ENCODE measurements at regions not wholly inside any gene's neighbourhood (a gene's known extent, or its start where the extent isn't known, plus 50 kb on each side); places are given as distances from the start of the nearest gene placed in this dataset.

GRCh38 chr12:97801471-97802059 is 339.0 kb downstream of the RMST start:
- no peak overlapping the region for H2AFZ ChIP-seq (ENCODE audit: low read depth, low read length, severe bottlenecking)

DNA sequence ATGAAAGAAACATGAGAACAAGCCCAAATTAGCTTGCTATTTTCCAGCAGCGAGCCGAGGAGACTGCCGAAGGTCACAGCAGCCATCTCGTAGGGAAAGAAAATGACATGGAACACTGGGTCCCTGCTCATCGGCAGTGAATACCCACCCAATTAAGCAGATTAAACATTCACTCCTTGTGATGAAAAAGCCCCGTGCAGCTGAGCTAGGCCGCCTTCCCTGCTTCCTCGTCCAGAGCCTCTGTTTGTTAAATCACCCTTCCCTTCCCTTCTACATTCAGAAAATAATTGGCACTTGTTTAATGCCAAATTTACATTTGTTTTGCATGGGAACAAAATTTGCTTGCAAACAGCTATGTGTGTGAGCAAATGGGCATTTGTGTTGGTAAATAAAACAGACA is 342.5 kb downstream of the RMST start:
- no peak overlapping the region for H3K9ac ChIP-seq (ENCODE audit: low read length)
- no peak for TF ChIP-seq CTCF (IDR thresholded peaks at IDR 0.05; ENCODE audit: insufficient read depth, low read length, poor library complexity, severe bottlenecking)
- TF ChIP-seq EZH2phosphoT487 (conservative IDR thresholded peaks at IDR 0.05; ENCODE audit: low read length), result no peak
- H3F3A ChIP-seq (ENCODE audit: insufficient read depth), result no peaks in the 10 kb centered on the region
- H3K36me3 ChIP-seq (ENCODE audit: low read length), result no peaks in the 10 kb centered on the region
- no peaks in the 10 kb centered on the region for H3K9me2 ChIP-seq (replicated peaks; ENCODE audit: insufficient read depth, low read length)
- H3K4me2 ChIP-seq (ENCODE audit: low read depth, low read length, poor library complexity, severe bottlenecking), result no peak overlapping the region
- H2AFZ ChIP-seq (ENCODE audit: low read depth, low read length, severe bottlenecking), result no peak overlapping the region
- H4K20me1 ChIP-seq (ENCODE audit: low read depth, low read length), result no peaks in the 10 kb centered on the region
- H3K27ac ChIP-seq (ENCODE audit: low read depth, low read length), result no peak overlapping the region
- H3K79me2 ChIP-seq (ENCODE audit: insufficient read depth, low read length), result no peaks in the 10 kb centered on the region
- H3K27me3 ChIP-seq (ENCODE audit: low read length), result no peaks in the 10 kb centered on the region
- H3K4me3 ChIP-seq (ENCODE audit: insufficient read depth, low read length, poor library complexity, severe bottlenecking), result no peak overlapping the region
- H3K9me3 ChIP-seq (ENCODE audit: insufficient read depth, low read length), result no peaks in the 10 kb centered on the region

More at GRCh38 chr12:97801471-97802059, 339.0 kb downstream of the RMST start:
- H3K4me2 ChIP-seq (ENCODE audit: low read depth, low read length, poor library complexity, severe bottlenecking), result no peak overlapping the region
- H3K9me3 ChIP-seq (ENCODE audit: insufficient read depth, low read length), result no peaks in the 10 kb centered on the region
- no peaks in the 10 kb centered on the region for H3F3A ChIP-seq (ENCODE audit: insufficient read depth)
- no peaks in the 10 kb centered on the region for H3K9me2 ChIP-seq (replicated peaks; ENCODE audit: insufficient read depth, low read length)
- no peaks in the 10 kb centered on the region for H4K20me1 ChIP-seq (ENCODE audit: low read depth, low read length)
- no peak overlapping the region for H3K27ac ChIP-seq (ENCODE audit: low read depth, low read length)
- no peak for TF ChIP-seq EZH2phosphoT487 (conservative IDR thresholded peaks at IDR 0.05; ENCODE audit: low read length)
- TF ChIP-seq CTCF (IDR thresholded peaks at IDR 0.05; ENCODE audit: insufficient read depth, low read length, poor library complexity, severe bottlenecking), result no peak
- H3K4me3 ChIP-seq (ENCODE audit: insufficient read depth, low read length, poor library complexity, severe bottlenecking), result no peak overlapping the region
- no peak overlapping the region for H3K9ac ChIP-seq (ENCODE audit: low read length)
- H3K79me2 ChIP-seq (ENCODE audit: insufficient read depth, low read length), result no peaks in the 10 kb centered on the region
- no peaks in the 10 kb centered on the region for H3K36me3 ChIP-seq (ENCODE audit: low read length)
- no peaks in the 10 kb centered on the region for H3K27me3 ChIP-seq (ENCODE audit: low read length)

DNA sequence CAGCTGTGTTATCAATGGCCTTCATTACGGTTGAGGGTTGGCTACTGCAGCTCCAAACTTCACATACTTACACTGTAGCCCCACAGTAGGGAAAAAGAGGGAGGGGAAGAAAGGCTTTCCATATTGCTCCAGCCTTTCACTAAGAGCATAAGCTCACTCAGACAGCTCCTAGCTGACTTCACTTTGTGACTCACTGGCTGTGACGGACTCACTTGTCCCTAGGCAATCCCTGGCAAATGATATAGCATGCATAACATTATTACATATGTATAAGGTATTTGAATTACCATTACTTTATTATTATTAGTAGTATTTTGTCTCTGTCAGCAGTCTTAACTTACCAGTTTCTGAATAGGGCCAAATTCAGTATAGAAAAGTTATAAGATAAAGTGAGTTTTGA is 350.7 kb downstream of the RMST start:
- H3K27ac ChIP-seq (ENCODE audit: low read depth, low read length), result no peak overlapping the region

More for the DNA sequence above, 350.7 kb downstream of the RMST start:
- H3K79me2 ChIP-seq (ENCODE audit: insufficient read depth, low read length), result no peaks in the 10 kb centered on the region
- no peaks in the 10 kb centered on the region for H3K9me2 ChIP-seq (replicated peaks; ENCODE audit: insufficient read depth, low read length)
- H3K9me3 ChIP-seq (ENCODE audit: insufficient read depth, low read length), result no peaks in the 10 kb centered on the region
- no peaks in the 10 kb centered on the region for H3F3A ChIP-seq (ENCODE audit: insufficient read depth)
- no peak for TF ChIP-seq CTCF (IDR thresholded peaks at IDR 0.05; ENCODE audit: insufficient read depth, low read length, poor library complexity, severe bottlenecking)
- no peak for TF ChIP-seq EZH2phosphoT487 (conservative IDR thresholded peaks at IDR 0.05; ENCODE audit: low read length)
- no peaks in the 10 kb centered on the region for H3K36me3 ChIP-seq (ENCODE audit: low read length)
- no peaks in the 10 kb centered on the region for H3K27me3 ChIP-seq (ENCODE audit: low read length)
- no peaks in the 10 kb centered on the region for H4K20me1 ChIP-seq (ENCODE audit: low read depth, low read length)
- H2AFZ ChIP-seq (ENCODE audit: low read depth, low read length, severe bottlenecking), result no peak overlapping the region
- H3K9ac ChIP-seq (ENCODE audit: low read length), result no peak overlapping the region
- H3K4me2 ChIP-seq (ENCODE audit: low read depth, low read length, poor library complexity, severe bottlenecking), result no peak overlapping the region
- H3K4me3 ChIP-seq (ENCODE audit: insufficient read depth, low read length, poor library complexity, severe bottlenecking), result no peak overlapping the region
